GM10248 (cell line): ENCODE measurements at regions not wholly inside any gene's neighbourhood (a gene's known extent, or its start where the extent isn't known, plus 50 kb on each side); places are given as distances from the start of the nearest gene placed in this dataset.

Experiments
- CTCF ChIA-PET: fragments of 300-600 bp; sonication (Branson Sonifier 250); formaldehyde crosslinking; extraction: SDS; loops from one replicate; lab custom pipeline; 2021; ENCODE audit warnings: antibody characterized with exemption; lab: Yijun Ruan, JAX
- POLR2A ChIA-PET: fragments of 350-650 bp; sonication (Branson Sonifier 250); formaldehyde crosslinking; extraction: SDS; loops from one replicate; lab custom pipeline; 2020; ENCODE audit warnings: antibody characterized with exemption; lab: Yijun Ruan, JAX
- DNase-seq: peaks from one replicate; pipeline ENCODE4 v3.0.0; 2012; ENCODE audit errors: extremely low spot score
- CTCF ChIP-seq: IDR thresholded peaks from 2 replicates; pipeline ENCODE4 v1.5.1; 2012; ENCODE audit warnings: mild to moderate bottlenecking, low read depth; ENCODE audit errors: extremely low read depth, missing control alignments, control extremely low read depth

GRCh38 chr1:243923292-243924171, 73.5 kb upstream of the AKT3 start:
- no peak for DNase-seq
- no peak for TF ChIP-seq CTCF
- ChIA-PET CTCF (no interaction called here), POLR2A (no interaction called here)

- CTCF ChIA-PET, result no interaction called here
- TF ChIP-seq CTCF, result no peak
- POLR2A ChIA-PET, result no interaction called here
- no peak for DNase-seq
These were observed 71.1 kb upstream of the AKT3 start for GRCh38 chr1:243921111-243921510.

- ChIA-PET CTCF (interaction anchor here (1.7 kb wide), 1 partner anchor 18 kb away, joined by 4 read pairs; no protein-coding TSS in a partner anchor), POLR2A (no interaction called here)
- no peak for TF ChIP-seq CTCF
- DNase-seq, result no peak
These were observed 68.0 kb upstream of the AKT3 start for GRCh38 chr1:243917863-243918565.

- ChIA-PET CTCF (interaction anchor here (1.7 kb wide), 1 partner anchor 17 kb away, joined by 4 read pairs; no protein-coding TSS in a partner anchor), POLR2A (no interaction called here)
- TF ChIP-seq CTCF, result peak; percentile 6
- peak; percentile 38 for DNase-seq
These were observed 67.3 kb upstream of the AKT3 start for GRCh38 chr1:243917177-243917862.

GRCh38 chr1:243916160-243916559, 66.1 kb upstream of the AKT3 start:
- no peak for DNase-seq
- ChIA-PET POLR2A (no interaction called here), CTCF (interaction anchor here (1.7 kb wide), 1 partner anchor 16 kb away, joined by 4 read pairs; no protein-coding TSS in a partner anchor)
- no peak for TF ChIP-seq CTCF

- no peak for DNase-seq
- no peak for TF ChIP-seq CTCF
- CTCF ChIA-PET, result no interaction called here
- POLR2A ChIA-PET, result no interaction called here
These were observed 62.3 kb upstream of the AKT3 start for GRCh38 chr1:243912347-243912746.
